ENCODE measurements at regions not wholly inside any gene's neighbourhood (a gene's known extent, or its start where the extent isn't known, plus 50 kb on each side); places are given as distances from the start of the nearest gene placed in this dataset.

GRCh38 chr18:1916869-1917523, 654.3 kb downstream of the METTL4 start:
- ATAC-seq: no peak
- TF ChIP-seq ZFP3 (CRISPR knock-in tag; IDR thresholded peaks at IDR 0.05) (no peak), ZNF565 (CRISPR knock-in tag; conservative IDR thresholded peaks at IDR 0.05; ENCODE audit: low read depth) (no peak), SNAI2 (CRISPR knock-in tag; IDR thresholded peaks at IDR 0.05) (no peak), RARB (CRISPR knock-in tag; IDR thresholded peaks at IDR 0.05) (no peak), BACH2 (CRISPR knock-in tag; IDR thresholded peaks at IDR 0.05; ENCODE audit: borderline replicate concordance) (no peak), CSDC2 (CRISPR knock-in tag; IDR thresholded peaks at IDR 0.05) (no peak), ARNTL (CRISPR knock-in tag; IDR thresholded peaks at IDR 0.05; ENCODE audit: borderline replicate concordance, low read depth) (no peak), ESRRG (CRISPR knock-in tag; IDR thresholded peaks at IDR 0.05) (no peak), GLIS3 (CRISPR knock-in tag; IDR thresholded peaks at IDR 0.05) (no peak), TOX (CRISPR knock-in tag; IDR thresholded peaks at IDR 0.05; ENCODE audit: borderline replicate concordance) (no peak), PATZ1 (CRISPR knock-in tag; IDR thresholded peaks at IDR 0.05; ENCODE audit: borderline replicate concordance) (no peak)

- TF ChIP-seq TCF4 (CRISPR knock-in tag; IDR thresholded peaks at IDR 0.05; ENCODE audit: borderline replicate concordance): no peak
- TF ChIP-seq ZC3H10 (CRISPR knock-in tag; IDR thresholded peaks at IDR 0.05): no peak
- no peak for TF ChIP-seq ARNTL (CRISPR knock-in tag; IDR thresholded peaks at IDR 0.05; ENCODE audit: borderline replicate concordance, low read depth)
- TF ChIP-seq ESRRG (CRISPR knock-in tag; IDR thresholded peaks at IDR 0.05): no peak
- no peak for TF ChIP-seq BACH2 (CRISPR knock-in tag; IDR thresholded peaks at IDR 0.05; ENCODE audit: borderline replicate concordance)
- TF ChIP-seq OSR1 (CRISPR knock-in tag; IDR thresholded peaks at IDR 0.05): no peak
- TF ChIP-seq CSRNP3 (CRISPR knock-in tag; IDR thresholded peaks at IDR 0.05): no peak
- no peak for ATAC-seq
Observed at GRCh38 chr18:1917569-1917968, 653.7 kb downstream of the METTL4 start.

GRCh38 chr18:1922066-1922465, 649.2 kb downstream of the METTL4 start:
- TF ChIP-seq ZFP3 (CRISPR knock-in tag; IDR thresholded peaks at IDR 0.05): no peak
- TF ChIP-seq ARNTL (CRISPR knock-in tag; IDR thresholded peaks at IDR 0.05; ENCODE audit: borderline replicate concordance, low read depth): no peak
- TF ChIP-seq CSDC2 (CRISPR knock-in tag; IDR thresholded peaks at IDR 0.05): no peak
- no peak for TF ChIP-seq SNAI2 (CRISPR knock-in tag; IDR thresholded peaks at IDR 0.05)
- TF ChIP-seq ISL1 (CRISPR knock-in tag; IDR thresholded peaks at IDR 0.05): no peak
- no peak for ATAC-seq

GRCh38 chr18:1928711-1929110, 642.6 kb downstream of the METTL4 start:
- TF ChIP-seq TCF4 (CRISPR knock-in tag; IDR thresholded peaks at IDR 0.05; ENCODE audit: borderline replicate concordance) (no peak), TOX (CRISPR knock-in tag; IDR thresholded peaks at IDR 0.05; ENCODE audit: borderline replicate concordance) (no peak), ZFP30 (CRISPR knock-in tag; IDR thresholded peaks at IDR 0.05) (no peak), PPARA (CRISPR knock-in tag; IDR thresholded peaks at IDR 0.05; ENCODE audit: borderline replicate concordance) (no peak), ISL1 (CRISPR knock-in tag; IDR thresholded peaks at IDR 0.05) (no peak), BACH2 (CRISPR knock-in tag; IDR thresholded peaks at IDR 0.05; ENCODE audit: borderline replicate concordance) (no peak), ZNF565 (CRISPR knock-in tag; conservative IDR thresholded peaks at IDR 0.05; ENCODE audit: low read depth) (no peak), ZNF8 (CRISPR knock-in tag; IDR thresholded peaks at IDR 0.05) (no peak), RARB (CRISPR knock-in tag; IDR thresholded peaks at IDR 0.05) (no peak), CREB5 (CRISPR knock-in tag; IDR thresholded peaks at IDR 0.05; ENCODE audit: low read depth) (no peak)
- ATAC-seq: no peak

- no peak for ATAC-seq
- no peak for TF ChIP-seq CSRNP3 (CRISPR knock-in tag; IDR thresholded peaks at IDR 0.05)
- TF ChIP-seq ZNF70 (CRISPR knock-in tag; IDR thresholded peaks at IDR 0.05): no peak
- no peak for TF ChIP-seq GLIS3 (CRISPR knock-in tag; IDR thresholded peaks at IDR 0.05)
- TF ChIP-seq TCF4 (CRISPR knock-in tag; IDR thresholded peaks at IDR 0.05; ENCODE audit: borderline replicate concordance): no peak
- TF ChIP-seq ZNF8 (CRISPR knock-in tag; IDR thresholded peaks at IDR 0.05): no peak
- TF ChIP-seq RARB (CRISPR knock-in tag; IDR thresholded peaks at IDR 0.05): no peak
- TF ChIP-seq TOX (CRISPR knock-in tag; IDR thresholded peaks at IDR 0.05; ENCODE audit: borderline replicate concordance): no peak
- TF ChIP-seq PATZ1 (CRISPR knock-in tag; IDR thresholded peaks at IDR 0.05; ENCODE audit: borderline replicate concordance): no peak
- TF ChIP-seq TSHZ2 (CRISPR knock-in tag; IDR thresholded peaks at IDR 0.05): no peak
- TF ChIP-seq ZFP3 (CRISPR knock-in tag; IDR thresholded peaks at IDR 0.05): no peak
- TF ChIP-seq ESRRG (CRISPR knock-in tag; IDR thresholded peaks at IDR 0.05): no peak
- TF ChIP-seq ZFP30 (CRISPR knock-in tag; IDR thresholded peaks at IDR 0.05): no peak
Observed at GRCh38 chr18:1929720-1930119, 641.6 kb downstream of the METTL4 start.

Measured in SK-N-SH treated with all-trans-retinoic acid at 6 μM for 48 hours (cell line).